ENCODE measurements at regions not wholly inside any gene's neighbourhood (a gene's known extent, or its start where the extent isn't known, plus 50 kb on each side); places are given as distances from the start of the nearest gene placed in this dataset.
"Not testable (repeated sequence)": the region's sequence is repeated elsewhere in the genome, so short reads cannot be mapped to it uniquely, and the experiment has no call there.

- Mint-ChIP-seq H3K27ac (no peak overlapping the region), H3K9me3 (ENCODE audit: low read depth) (peaks cover 5% of the 10 kb centered on the region), H3K27me3 (no peaks in the 10 kb centered on the region), H3K4me1 (no peaks in the 10 kb centered on the region), H3K36me3 (no peaks in the 10 kb centered on the region), H3K4me3 (no peak overlapping the region)
- CTCF ChIA-PET: no interaction called here
- ATAC-seq: no peak
- DNase-seq: no peak
Observed at GRCh38 chr14:46147452-46147851, 504.1 kb downstream of the RPL10L start.

GRCh38 chr14:46147024-46147423 lies 504.6 kb downstream of the RPL10L start:
- Mint-ChIP-seq H3K27ac (no peak overlapping the region), H3K9me3 (ENCODE audit: low read depth) (peaks cover 5% of the 10 kb centered on the region), H3K27me3 (no peaks in the 10 kb centered on the region), H3K4me3 (no peak overlapping the region), H3K4me1 (no peaks in the 10 kb centered on the region), H3K36me3 (no peaks in the 10 kb centered on the region)
- no peak for DNase-seq
- ATAC-seq: no peak
- CTCF ChIA-PET: no interaction called here

GRCh38 chr14:46140445-46140844 lies 511.1 kb downstream of the RPL10L start:
- Mint-ChIP-seq H3K27me3 (no peaks in the 10 kb centered on the region), H3K27ac (no peak overlapping the region), H3K4me1 (no peaks in the 10 kb centered on the region), H3K9me3 (ENCODE audit: low read depth) (peaks cover 16% of the 10 kb centered on the region), H3K4me3 (no peak overlapping the region), H3K36me3 (no peaks in the 10 kb centered on the region)
- CTCF ChIA-PET: no interaction called here
- ATAC-seq (no peak), DNase-seq (no peak)

- Mint-ChIP-seq H3K36me3 (no peaks in the 10 kb centered on the region), H3K4me1 (no peaks in the 10 kb centered on the region), H3K27me3 (no peaks in the 10 kb centered on the region), H3K9me3 (ENCODE audit: low read depth) (peaks cover 23% of the 10 kb centered on the region), H3K4me3 (no peak overlapping the region), H3K27ac (no peak overlapping the region)
- DNase-seq (no peak), ATAC-seq (no peak)
- CTCF ChIA-PET: no interaction called here
Observed at GRCh38 chr14:46139649-46140048, 511.9 kb downstream of the RPL10L start.

GRCh38 chr14:46137786-46138185 lies 513.8 kb downstream of the RPL10L start:
- ATAC-seq: no peak
- Mint-ChIP-seq H3K36me3 (no peaks in the 10 kb centered on the region), H3K4me3 (no peak overlapping the region), H3K27ac (no peak overlapping the region), H3K9me3 (ENCODE audit: low read depth) (peaks cover 22% of the 10 kb centered on the region), H3K27me3 (no peaks in the 10 kb centered on the region), H3K4me1 (no peaks in the 10 kb centered on the region)
- CTCF ChIA-PET: no interaction called here
- no peak for DNase-seq

- DNase-seq: no peak
- CTCF ChIA-PET: no interaction called here
- no peaks in the 10 kb centered on the region for H3K27me3 Mint-ChIP-seq
- H3K36me3 Mint-ChIP-seq: no peaks in the 10 kb centered on the region
- no peak overlapping the region for H3K4me3 Mint-ChIP-seq
- no peak overlapping the region for H3K27ac Mint-ChIP-seq
- no peak for ATAC-seq
- H3K4me1 Mint-ChIP-seq: no peaks in the 10 kb centered on the region
- peaks cover 16% of the 10 kb centered on the region for H3K9me3 Mint-ChIP-seq (ENCODE audit: low read depth)
Observed at GRCh38 chr14:46136456-46136855, 515.1 kb downstream of the RPL10L start.

- H3K4me1 Mint-ChIP-seq: no peaks in the 10 kb centered on the region
- no peak for DNase-seq
- no peak overlapping the region for H3K4me3 Mint-ChIP-seq
- no peak for ATAC-seq
- no peak overlapping the region for H3K27ac Mint-ChIP-seq
- CTCF ChIA-PET: no interaction called here
- H3K36me3 Mint-ChIP-seq: no peaks in the 10 kb centered on the region
- H3K9me3 Mint-ChIP-seq (ENCODE audit: low read depth): peaks cover 22% of the 10 kb centered on the region
- no peaks in the 10 kb centered on the region for H3K27me3 Mint-ChIP-seq
Observed at GRCh38 chr14:46108228-46108627, 543.4 kb downstream of the RPL10L start.

- H3K36me3 Mint-ChIP-seq, H3K4me1 Mint-ChIP-seq, ATAC-seq: not testable (repeated sequence)
Observed at GRCh38 chr14:46100901-46101300, 550.7 kb downstream of the RPL10L start.

GRCh38 chr14:46091819-46092218 lies 559.8 kb downstream of the RPL10L start:
- H3K27me3 Mint-ChIP-seq: no peaks in the 10 kb centered on the region
- H3K4me3 Mint-ChIP-seq: no peak overlapping the region
- CTCF ChIA-PET: no interaction called here
- H3K27ac Mint-ChIP-seq: no peak overlapping the region
- ATAC-seq (no peak), DNase-seq (no peak)
- peaks cover 13% of the 10 kb centered on the region for H3K9me3 Mint-ChIP-seq (ENCODE audit: low read depth)
- no peaks in the 10 kb centered on the region for H3K36me3 Mint-ChIP-seq
- no peaks in the 10 kb centered on the region for H3K4me1 Mint-ChIP-seq

More at GRCh38 chr14:46100901-46101300, 550.7 kb downstream of the RPL10L start:
- CTCF ChIA-PET; H3K4me3 Mint-ChIP-seq; H3K27ac Mint-ChIP-seq; H3K27me3 Mint-ChIP-seq; DNase-seq; H3K9me3 Mint-ChIP-seq (ENCODE audit: low read depth): not testable (repeated sequence)

GRCh38 chr14:46087604-46088003 lies 564.0 kb downstream of the RPL10L start:
- Mint-ChIP-seq H3K27ac (no peak overlapping the region), H3K4me1 (no peaks in the 10 kb centered on the region), H3K36me3 (no peaks in the 10 kb centered on the region), H3K4me3 (no peak overlapping the region), H3K27me3 (no peaks in the 10 kb centered on the region), H3K9me3 (ENCODE audit: low read depth) (peaks cover 11% of the 10 kb centered on the region)
- no peak for DNase-seq
- no peak for ATAC-seq
- CTCF ChIA-PET: no interaction called here

GRCh38 chr14:46074061-46074460 lies 577.5 kb downstream of the RPL10L start:
- H3K36me3 Mint-ChIP-seq: no peaks in the 10 kb centered on the region
- H3K4me3 Mint-ChIP-seq: no peak overlapping the region
- no peaks in the 10 kb centered on the region for H3K4me1 Mint-ChIP-seq
- ATAC-seq: no peak
- no peaks in the 10 kb centered on the region for H3K27me3 Mint-ChIP-seq
- H3K9me3 Mint-ChIP-seq (ENCODE audit: low read depth): peaks cover 3% of the 10 kb centered on the region
- CTCF ChIA-PET: no interaction called here
- no peak for DNase-seq
- H3K27ac Mint-ChIP-seq: no peak overlapping the region

- H3K36me3 Mint-ChIP-seq: no peaks in the 10 kb centered on the region
- no peaks in the 10 kb centered on the region for H3K27me3 Mint-ChIP-seq
- H3K9me3 Mint-ChIP-seq (ENCODE audit: low read depth): peaks cover 20% of the 10 kb centered on the region
- H3K4me3 Mint-ChIP-seq: no peak overlapping the region
- CTCF ChIA-PET: no interaction called here
- ATAC-seq (no peak), DNase-seq (no peak)
- H3K27ac Mint-ChIP-seq: no peak overlapping the region
- H3K4me1 Mint-ChIP-seq: no peaks in the 10 kb centered on the region
Observed at GRCh38 chr14:46063872-46064271, 587.7 kb downstream of the RPL10L start.

GRCh38 chr14:46058964-46059563 lies 592.5 kb downstream of the RPL10L start:
- ATAC-seq (no peak), DNase-seq (no peak)
- no peak overlapping the region for H3K4me3 Mint-ChIP-seq
- H3K27ac Mint-ChIP-seq: no peak overlapping the region
- H3K9me3 Mint-ChIP-seq (ENCODE audit: low read depth): peaks cover 15% of the 10 kb centered on the region
- no peaks in the 10 kb centered on the region for H3K4me1 Mint-ChIP-seq
- CTCF ChIA-PET: no interaction called here
- no peaks in the 10 kb centered on the region for H3K27me3 Mint-ChIP-seq
- no peaks in the 10 kb centered on the region for H3K36me3 Mint-ChIP-seq

GRCh38 chr14:46057799-46058198 lies 593.8 kb downstream of the RPL10L start:
- peaks cover 10% of the 10 kb centered on the region for H3K9me3 Mint-ChIP-seq (ENCODE audit: low read depth)
- DNase-seq: no peak
- H3K4me3 Mint-ChIP-seq: no peak overlapping the region
- no peak for ATAC-seq
- no peaks in the 10 kb centered on the region for H3K36me3 Mint-ChIP-seq
- no peaks in the 10 kb centered on the region for H3K4me1 Mint-ChIP-seq
- H3K27ac Mint-ChIP-seq: no peak overlapping the region
- no peaks in the 10 kb centered on the region for H3K27me3 Mint-ChIP-seq
- CTCF ChIA-PET: no interaction called here

GRCh38 chr14:46054526-46054925 lies 597.1 kb downstream of the RPL10L start:
- Mint-ChIP-seq H3K27ac (no peak overlapping the region), H3K36me3 (no peaks in the 10 kb centered on the region), H3K27me3 (no peaks in the 10 kb centered on the region), H3K4me3 (no peak overlapping the region), H3K4me1 (no peaks in the 10 kb centered on the region), H3K9me3 (ENCODE audit: low read depth) (no peaks in the 10 kb centered on the region)
- DNase-seq (no peak), ATAC-seq (no peak)
- CTCF ChIA-PET: no interaction called here

All from activated CD8-positive, alpha-beta memory T cell treated with anti-CD3 and anti-CD28 coated beads, Interleukin-2, amount 10 ng/mL, durations not matched to agents 7 days and 5 days (primary cell).